ENCODE measurements at regions not wholly inside any gene's neighbourhood (a gene's known extent, or its start where the extent isn't known, plus 50 kb on each side); places are given as distances from the start of the nearest gene placed in this dataset.

GRCh38 chr9:107870927-107871680 is 381.5 kb upstream of the KLF4 start:
- TF ChIP-seq, protein P1, sequence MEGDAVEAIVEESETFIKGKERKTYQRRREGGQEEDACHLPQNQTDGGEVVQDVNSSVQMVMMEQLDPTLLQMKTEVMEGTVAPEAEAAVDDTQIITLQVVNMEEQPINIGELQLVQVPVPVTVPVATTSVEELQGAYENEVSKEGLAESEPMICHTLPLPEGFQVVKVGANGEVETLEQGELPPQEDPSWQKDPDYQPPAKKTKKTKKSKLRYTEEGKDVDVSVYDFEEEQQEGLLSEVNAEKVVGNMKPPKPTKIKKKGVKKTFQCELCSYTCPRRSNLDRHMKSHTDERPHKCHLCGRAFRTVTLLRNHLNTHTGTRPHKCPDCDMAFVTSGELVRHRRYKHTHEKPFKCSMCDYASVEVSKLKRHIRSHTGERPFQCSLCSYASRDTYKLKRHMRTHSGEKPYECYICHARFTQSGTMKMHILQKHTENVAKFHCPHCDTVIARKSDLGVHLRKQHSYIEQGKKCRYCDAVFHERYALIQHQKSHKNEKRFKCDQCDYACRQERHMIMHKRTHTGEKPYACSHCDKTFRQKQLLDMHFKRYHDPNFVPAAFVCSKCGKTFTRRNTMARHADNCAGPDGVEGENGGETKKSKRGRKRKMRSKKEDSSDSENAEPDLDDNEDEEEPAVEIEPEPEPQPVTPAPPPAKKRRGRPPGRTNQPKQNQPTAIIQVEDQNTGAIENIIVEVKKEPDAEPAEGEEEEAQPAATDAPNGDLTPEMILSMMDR (IDR thresholded peaks at IDR 0.05) = no peak
- no peak for TF ChIP-seq POLR2A (IDR thresholded peaks at IDR 0.05)
- TF ChIP-seq POLR2AphosphoS5 (IDR thresholded peaks at IDR 0.05) = no peak
